ENCODE measurements at regions not wholly inside any gene's neighbourhood (a gene's known extent, or its start where the extent isn't known, plus 50 kb on each side); places are given as distances from the start of the nearest gene placed in this dataset.

GRCh38 chr11:111059726-111060125 is 185.8 kb upstream of the POU2AF2 start:
- no peak for TF ChIP-seq CTCF (IDR thresholded peaks at IDR 0.05; ENCODE audit: low read length, missing control alignments)
- H3K4me3 ChIP-seq (replicated peaks; ENCODE audit: low read depth, low read length), result no peak overlapping the region
- no peak for DNase-seq (ENCODE audit: low read depth)

GRCh38 chr11:111049131-111049530 is 196.4 kb upstream of the POU2AF2 start:
- DNase-seq (ENCODE audit: low read depth), result no peak
- H3K4me3 ChIP-seq (replicated peaks; ENCODE audit: low read depth, low read length), result no peak overlapping the region
- TF ChIP-seq CTCF (IDR thresholded peaks at IDR 0.05; ENCODE audit: low read length, missing control alignments), result no peak

DNA sequence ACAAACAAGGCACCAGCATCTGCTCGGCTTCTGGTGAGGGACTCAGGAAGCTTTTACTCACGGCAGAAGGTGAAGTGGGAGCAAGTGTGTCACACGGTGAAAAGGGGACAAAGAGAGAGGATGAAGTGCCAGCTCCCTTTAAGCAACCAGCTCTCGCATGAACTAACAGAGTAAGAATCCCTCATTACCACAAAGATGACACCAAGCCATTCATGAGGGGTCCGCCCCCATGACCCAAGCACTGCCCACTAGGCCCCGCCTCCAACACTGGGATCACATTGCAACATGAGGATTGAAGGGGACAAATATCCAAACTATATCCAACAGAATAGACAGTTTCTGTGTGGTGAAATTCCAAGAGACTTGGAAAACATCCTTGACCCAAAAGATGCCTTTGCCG is 198.2 kb upstream of the POU2AF2 start:
- no peak for DNase-seq (ENCODE audit: low read depth)
- TF ChIP-seq CTCF (IDR thresholded peaks at IDR 0.05; ENCODE audit: low read length, missing control alignments), result no peak
- H3K4me3 ChIP-seq (replicated peaks; ENCODE audit: low read depth, low read length), result no peak overlapping the region

DNA sequence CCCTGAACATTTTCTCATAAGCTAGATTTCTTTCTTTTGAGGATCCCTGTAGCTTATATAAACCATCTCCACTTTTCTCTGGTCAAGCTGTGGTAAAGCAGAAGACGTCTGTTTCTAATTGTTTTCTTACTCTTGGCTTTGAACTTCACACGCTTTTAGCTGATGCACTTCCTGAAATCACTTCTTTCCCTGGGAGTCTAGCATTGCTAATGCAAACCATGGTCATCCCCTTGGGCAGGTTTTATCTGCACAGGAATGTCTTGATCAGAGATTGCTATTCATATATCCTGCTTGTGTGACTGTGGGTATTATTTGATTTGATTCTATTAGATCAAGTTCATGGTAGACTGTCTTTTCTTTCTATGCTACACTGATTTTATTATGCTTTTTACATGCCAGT is 199.2 kb upstream of the POU2AF2 start:
- DNase-seq (ENCODE audit: low read depth), result no peak
- H3K4me3 ChIP-seq (replicated peaks; ENCODE audit: low read depth, low read length), result no peak overlapping the region
- no peak for TF ChIP-seq CTCF (IDR thresholded peaks at IDR 0.05; ENCODE audit: low read length, missing control alignments)

GRCh38 chr11:111045874-111046273 is 199.7 kb upstream of the POU2AF2 start:
- H3K4me3 ChIP-seq (replicated peaks; ENCODE audit: low read depth, low read length), result no peak overlapping the region
- no peak for DNase-seq (ENCODE audit: low read depth)
- TF ChIP-seq CTCF (IDR thresholded peaks at IDR 0.05; ENCODE audit: low read length, missing control alignments), result no peak

DNA sequence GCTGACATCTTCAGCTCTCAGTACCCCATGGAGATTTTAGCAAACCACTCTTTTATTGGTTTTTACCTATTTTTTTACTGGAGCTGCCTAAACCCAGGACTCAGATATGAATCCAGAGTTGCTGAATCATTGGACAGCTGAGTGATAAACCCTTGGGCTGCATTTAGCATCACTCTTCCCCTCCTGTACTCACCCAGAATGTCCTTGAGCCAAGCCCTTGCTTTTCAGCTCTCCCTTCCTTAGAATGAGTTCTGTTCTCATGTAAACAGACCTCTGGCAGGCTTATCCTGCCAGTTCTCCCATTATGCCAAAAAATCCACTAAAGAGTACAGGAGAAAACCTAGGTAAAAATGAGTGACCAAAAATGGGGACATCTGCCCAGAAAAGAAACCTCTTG is 200.1 kb upstream of the POU2AF2 start:
- no peak for DNase-seq (ENCODE audit: low read depth)
- no peak overlapping the region for H3K4me3 ChIP-seq (replicated peaks; ENCODE audit: low read depth, low read length)
- TF ChIP-seq CTCF (IDR thresholded peaks at IDR 0.05; ENCODE audit: low read length, missing control alignments), result no peak

DNA sequence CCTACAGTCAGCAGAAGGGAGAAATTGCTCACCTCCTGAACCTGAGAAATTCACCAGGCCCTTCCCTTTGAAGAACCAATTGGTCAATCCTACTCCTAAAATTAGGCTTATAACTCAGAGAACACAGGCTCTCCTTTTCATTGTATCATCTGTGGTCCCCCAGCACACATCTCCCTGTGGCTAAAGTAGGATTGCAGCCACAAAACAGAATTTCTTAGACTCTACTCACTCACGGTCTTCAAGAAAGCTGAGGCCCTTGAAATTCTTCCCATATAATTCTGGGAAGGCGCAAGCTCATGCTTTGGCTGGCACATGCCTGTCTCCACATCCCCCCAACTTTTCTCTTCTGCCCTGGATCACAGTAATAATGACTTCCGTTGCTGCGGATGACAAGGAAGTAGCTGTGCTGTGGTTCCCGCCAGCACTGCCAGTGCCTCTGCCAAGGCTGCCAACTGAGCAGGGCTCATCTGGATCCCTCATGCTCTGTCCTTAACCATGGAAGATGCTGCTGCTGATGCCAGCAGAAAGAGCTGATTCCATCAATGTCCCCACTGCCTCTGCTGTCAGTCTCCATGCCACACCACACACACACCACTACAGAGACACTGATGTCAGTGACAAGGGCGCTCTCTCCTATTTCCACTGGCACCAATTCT is 200.6 kb upstream of the POU2AF2 start:
- H3K4me3 ChIP-seq (replicated peaks; ENCODE audit: low read depth, low read length), result no peak overlapping the region
- TF ChIP-seq CTCF (IDR thresholded peaks at IDR 0.05; ENCODE audit: low read length, missing control alignments), result no peak
- DNase-seq (ENCODE audit: low read depth), result no peak

Measured in fibroblast of pulmonary artery (primary cell).